GM12891 (cell line): ENCODE measurements at regions not wholly inside any gene's neighbourhood (a gene's known extent, or its start where the extent isn't known, plus 50 kb on each side); places are given as distances from the start of the nearest gene placed in this dataset.
A peak's percentile ranks its signal among the peaks of the same experiment; 100 is the strongest.

Source experiments
- DNase-seq: peaks from one replicate; pipeline ENCODE4 v3.0.0; 2011; ENCODE audit warnings: low spot score; ENCODE audit not compliant: insufficient read length
- FAIRE-seq: peaks from 2 replicates; lab custom pipeline; 2011; peaks lifted over from hg19 to GRCh38; lab: Jason Lieb, UNC
- PAX5 ChIP-seq: IDR thresholded peaks from 2 replicates; pipeline ENCODE4 v1.6.1; 2011; ENCODE audit warnings: low read length, moderate library complexity, mild to moderate bottlenecking; ENCODE audit not compliant: insufficient read depth, severe bottlenecking
- POLR2A ChIP-seq: IDR thresholded peaks from 2 replicates; pipeline ENCODE4 v1.6.1; 2011; ENCODE audit warnings: low read depth, low read length, control low read depth
- POLR2AphosphoS5 ChIP-seq: IDR thresholded peaks from 2 replicates; pipeline ENCODE4 v1.6.1; 2011; ENCODE audit warnings: low read depth, low read length, control low read depth
- POU2F2 ChIP-seq: IDR thresholded peaks from 2 replicates; pipeline ENCODE4 v1.6.1; 2011; ENCODE audit warnings: low read depth, mild to moderate bottlenecking, control low read depth, low read length, moderate library complexity
- SPI1 ChIP-seq: IDR thresholded peaks from 2 replicates; pipeline ENCODE4 v1.6.1; 2011; ENCODE audit warnings: low read depth, low read length, control low read depth
- TAF1 ChIP-seq: IDR thresholded peaks from 2 replicates; pipeline ENCODE4 v1.6.1; 2011; ENCODE audit warnings: low read depth, low read length, control low read depth

DNA sequence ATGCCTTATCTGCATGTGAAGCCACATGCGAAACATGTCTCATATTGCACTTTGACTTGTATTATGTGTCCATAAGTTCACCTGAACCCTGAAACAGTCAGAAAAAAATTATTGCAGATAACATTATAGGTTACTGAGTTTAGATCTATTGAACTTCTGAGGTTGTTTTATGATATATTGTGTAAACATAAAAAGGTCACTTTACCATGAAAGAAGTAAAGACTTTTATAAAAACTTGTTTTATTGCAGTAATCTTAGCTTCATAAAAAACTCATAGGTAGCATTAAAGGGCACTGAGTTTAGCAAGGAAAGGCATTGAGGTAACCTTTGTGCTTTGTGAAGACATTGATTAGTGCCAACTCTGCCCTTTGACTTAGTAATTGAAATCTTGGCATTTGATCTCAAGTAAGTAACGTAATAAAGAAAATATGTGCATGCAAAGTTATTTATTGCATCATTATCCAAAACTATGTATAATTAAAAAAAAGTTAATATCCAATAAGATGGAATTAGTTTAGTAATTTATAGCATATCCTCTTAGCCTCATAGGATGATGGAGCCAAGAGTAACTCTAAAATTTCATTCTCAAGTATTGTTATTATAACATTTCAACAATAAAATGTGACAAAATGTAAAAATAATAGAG is 313.3 kb upstream of the ATP2B1 start:
- DNase-seq (no peak), FAIRE-seq (no peak)
- TF ChIP-seq SPI1 (no peak), POLR2AphosphoS5 (no peak), TAF1 (no peak), POLR2A (no peak), PAX5 (no peak), POU2F2 (no peak)

DNA sequence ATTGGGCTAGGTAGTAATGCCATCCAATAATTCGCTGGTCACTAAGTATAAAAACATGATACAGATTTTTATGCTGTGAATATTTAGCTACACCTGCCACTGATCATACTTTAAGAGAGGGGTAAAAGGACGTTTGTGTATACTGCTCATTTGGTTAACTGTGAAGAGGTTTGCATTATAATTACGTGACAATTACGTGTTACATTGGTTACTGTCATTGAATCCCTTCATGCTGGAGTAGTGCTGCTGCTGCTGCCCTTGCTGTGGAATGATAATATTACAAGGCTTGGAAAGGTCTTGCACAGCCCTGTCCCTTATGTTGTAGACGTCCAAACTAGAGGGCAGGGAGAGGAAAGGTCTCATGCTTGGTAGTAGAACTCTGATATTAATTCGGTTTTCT is 312.2 kb upstream of the ATP2B1 start:
- TF ChIP-seq POLR2AphosphoS5 = no peak
- no peak for TF ChIP-seq PAX5
- TF ChIP-seq POLR2A = no peak
- TF ChIP-seq POU2F2 = no peak
- no peak for TF ChIP-seq TAF1
- no peak for TF ChIP-seq SPI1
- FAIRE-seq (peak; percentile 47), DNase-seq (no peak)

DNA sequence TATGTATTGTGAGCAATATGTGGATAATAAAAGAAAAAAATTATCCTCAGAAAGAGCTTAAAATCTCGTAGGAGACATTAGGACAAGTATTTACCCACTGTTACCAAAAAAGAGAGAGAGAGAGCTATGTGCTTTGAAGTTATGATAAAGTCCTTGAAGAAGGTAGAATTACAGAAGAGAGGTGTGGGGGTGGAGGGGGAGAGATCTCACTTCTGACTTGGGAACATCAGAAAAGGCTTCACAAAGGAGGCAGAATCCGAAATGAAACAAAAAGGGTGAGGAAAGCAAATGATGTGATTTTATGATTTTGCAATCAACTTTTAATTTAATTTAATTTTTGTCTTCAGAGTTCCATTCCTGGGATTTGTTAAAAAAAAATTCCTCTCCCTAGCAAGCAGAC is 311.8 kb upstream of the ATP2B1 start:
- no peak for DNase-seq
- no peak for FAIRE-seq
- TF ChIP-seq POLR2AphosphoS5 = no peak
- TF ChIP-seq POU2F2 = no peak

DNA sequence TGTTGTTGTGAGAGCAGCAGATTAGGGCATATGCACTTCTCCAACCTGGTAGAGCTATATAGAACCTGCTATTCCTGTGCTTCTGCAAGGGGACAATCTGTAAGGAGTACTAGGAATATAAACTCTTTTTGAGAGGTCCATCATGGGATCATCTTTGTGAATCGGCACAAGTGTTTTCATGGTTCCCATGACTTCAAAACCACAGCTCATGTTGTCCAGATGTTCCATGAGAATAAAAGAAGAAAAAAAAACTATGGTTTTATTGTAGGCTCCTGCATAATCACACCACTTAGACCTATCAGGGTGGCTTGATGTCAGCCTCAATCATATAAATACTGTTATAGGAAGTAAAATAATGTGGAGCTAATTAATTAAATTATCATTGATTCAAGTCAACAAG is 311.4 kb upstream of the ATP2B1 start:
- DNase-seq (no peak), FAIRE-seq (no peak)
- TF ChIP-seq POLR2AphosphoS5 (no peak), TAF1 (no peak), POU2F2 (no peak), POLR2A (no peak), SPI1 (no peak), PAX5 (no peak)

DNA sequence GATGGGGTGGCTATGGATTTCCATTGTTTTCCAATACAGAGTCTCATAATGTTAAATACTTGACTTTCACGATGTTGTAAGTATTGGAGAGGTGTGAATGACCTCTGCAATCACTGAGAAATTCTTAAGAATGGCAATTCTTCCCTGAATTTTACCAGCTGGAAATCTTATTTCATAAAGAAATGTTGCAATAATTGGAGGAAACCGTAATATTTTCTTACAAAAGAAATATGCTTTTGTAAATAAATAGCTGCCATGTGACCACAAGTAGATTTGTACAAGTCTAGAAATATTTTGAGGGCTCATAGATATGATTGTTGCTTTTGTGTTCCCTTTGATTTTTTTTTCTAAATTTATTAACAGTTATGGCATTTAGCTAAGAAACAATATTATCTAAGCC is 308.7 kb upstream of the ATP2B1 start:
- FAIRE-seq = no peak
- no peak for TF ChIP-seq POLR2A
- TF ChIP-seq SPI1 = no peak
- no peak for TF ChIP-seq TAF1
- no peak for TF ChIP-seq POU2F2
- no peak for TF ChIP-seq PAX5
- TF ChIP-seq POLR2AphosphoS5 = no peak

DNA sequence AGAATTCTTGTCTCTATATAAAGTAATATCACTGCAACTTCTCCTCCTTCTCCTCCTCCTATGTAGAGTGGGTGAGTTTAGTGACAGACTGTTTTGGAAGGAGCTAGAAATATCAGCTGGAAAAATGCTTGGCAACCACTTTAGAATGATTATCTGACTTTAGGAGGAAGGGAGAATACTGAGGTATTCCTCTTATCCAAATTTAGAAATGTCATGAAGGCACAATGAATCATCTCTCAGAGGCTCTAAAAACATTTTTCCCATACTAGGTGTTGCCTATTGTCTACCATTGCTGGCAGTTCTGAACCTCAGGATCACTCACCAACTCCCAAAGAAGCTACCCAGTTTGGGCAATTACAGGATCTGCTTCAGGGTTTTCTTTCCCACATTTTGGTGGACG is 306.6 kb upstream of the ATP2B1 start:
- DNase-seq (no peak), FAIRE-seq (no peak)
- TF ChIP-seq POLR2AphosphoS5 (no peak), POU2F2 (no peak), PAX5 (no peak), SPI1 (no peak), POLR2A (no peak), TAF1 (no peak)

More for the DNA sequence above, 308.7 kb upstream of the ATP2B1 start:
- no peak for DNase-seq

DNA sequence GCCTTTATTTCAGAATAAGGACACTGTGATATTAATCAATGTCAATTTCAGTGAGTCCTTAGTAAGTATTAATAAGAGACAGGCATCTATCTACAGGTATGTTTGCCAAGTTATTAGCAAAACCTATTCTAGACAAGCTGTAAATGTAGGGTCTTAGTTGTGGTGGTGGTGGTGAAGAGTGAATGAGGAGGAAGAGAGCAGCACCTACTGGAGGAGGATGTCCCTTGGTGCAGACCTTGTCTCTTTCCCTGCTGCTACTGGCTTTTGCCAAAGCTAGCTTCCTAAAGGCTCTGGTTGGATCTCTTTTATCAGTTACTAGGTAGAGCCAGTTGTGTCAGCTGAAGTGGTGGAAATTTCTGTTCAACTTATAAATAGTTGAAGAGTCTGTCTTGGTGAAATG is 304.8 kb upstream of the ATP2B1 start:
- FAIRE-seq = peak; percentile 9
- TF ChIP-seq POU2F2 (no peak), TAF1 (no peak), POLR2A (no peak), SPI1 (no peak), PAX5 (no peak), POLR2AphosphoS5 (no peak)
- DNase-seq = no peak

DNA sequence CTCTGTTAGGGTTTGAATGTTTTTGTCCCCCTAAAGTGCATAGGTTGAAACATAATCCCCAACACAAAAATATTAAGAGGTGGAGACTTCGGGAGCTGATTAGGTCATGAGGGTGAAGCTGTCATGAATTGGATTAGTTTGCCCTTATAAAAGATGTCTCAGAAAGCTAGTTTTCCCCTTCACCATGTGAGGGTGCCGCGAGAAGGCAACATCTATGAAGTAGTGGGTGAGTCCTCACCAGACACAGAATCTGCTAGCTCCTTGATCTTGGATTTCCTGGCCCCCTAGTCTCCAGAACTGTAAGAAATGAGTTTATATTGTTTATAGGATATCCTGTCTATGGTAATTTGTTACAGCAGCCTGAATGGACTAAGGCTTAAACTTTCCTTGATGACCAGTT is 301.5 kb upstream of the ATP2B1 start:
- TF ChIP-seq SPI1 (no peak), PAX5 (no peak), POU2F2 (no peak), POLR2A (no peak), TAF1 (no peak)
- DNase-seq (no peak), FAIRE-seq (no peak)

DNA sequence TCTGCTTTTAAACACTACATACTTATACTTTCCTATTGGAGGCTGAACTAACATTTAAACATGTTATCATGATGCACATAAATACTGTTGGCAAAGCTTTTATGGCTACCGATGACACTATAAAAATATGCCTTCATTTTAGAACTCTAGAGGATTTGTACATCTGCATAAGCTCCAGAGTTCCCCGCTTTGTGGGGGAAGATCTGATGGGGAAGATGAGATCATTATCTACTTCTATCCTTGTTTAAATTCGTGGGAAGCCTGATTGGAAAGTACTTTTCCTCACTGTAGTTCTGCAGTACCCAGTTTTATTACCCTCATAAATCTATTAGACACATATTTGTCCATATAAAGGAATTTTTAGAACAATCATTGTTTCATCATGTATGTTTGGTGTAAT is 299.6 kb upstream of the ATP2B1 start:
- DNase-seq (no peak), FAIRE-seq (no peak)
- TF ChIP-seq PAX5 (no peak), POU2F2 (no peak), TAF1 (no peak), POLR2AphosphoS5 (no peak), POLR2A (no peak), SPI1 (no peak)

DNA sequence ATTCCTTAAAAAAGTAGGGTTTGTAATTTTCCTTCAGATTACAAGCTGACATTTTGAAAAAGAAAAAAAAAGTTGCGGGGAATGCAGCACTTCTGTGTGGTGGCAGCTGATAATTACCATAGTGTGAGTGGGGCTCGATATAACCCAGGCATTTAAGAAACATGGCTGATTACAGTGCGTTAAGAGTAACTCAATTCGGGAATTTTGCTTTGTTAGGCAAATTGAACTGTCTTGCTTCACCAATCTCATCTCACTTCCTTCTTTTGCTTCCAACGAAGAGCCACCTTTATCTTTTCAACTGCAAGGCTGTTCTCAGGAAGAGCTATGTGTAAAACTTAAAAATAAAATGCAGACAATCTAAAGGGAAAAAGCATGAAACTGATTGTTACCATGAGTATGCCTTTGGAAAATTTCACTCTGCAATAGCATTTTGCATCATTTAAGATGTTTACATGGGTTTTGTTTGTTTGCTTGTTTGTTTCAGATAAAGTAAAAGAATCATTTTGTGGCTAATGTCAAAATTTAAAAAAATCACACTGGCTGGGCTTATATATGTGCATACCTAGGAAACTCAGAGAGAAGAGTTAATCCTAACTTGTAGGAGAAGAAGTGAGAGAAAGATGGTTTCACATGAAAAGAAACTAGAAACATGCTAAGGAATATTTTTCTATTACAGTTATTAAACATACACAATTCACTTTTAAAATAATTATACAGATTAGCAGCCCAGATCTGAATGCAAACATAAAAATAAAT is 295.9 kb upstream of the ATP2B1 start:
- no peak for DNase-seq
- peak; percentile 69 for FAIRE-seq
- TF ChIP-seq SPI1 (peak; percentile 92), POU2F2 (no peak), PAX5 (no peak)
